ENCODE measurements at regions not wholly inside any gene's neighbourhood (a gene's known extent, or its start where the extent isn't known, plus 50 kb on each side); places are given as distances from the start of the nearest gene placed in this dataset.

- no peak for TF ChIP-seq CTCF (conservative IDR thresholded peaks at IDR 0.05)
- TF ChIP-seq ZFX (IDR thresholded peaks at IDR 0.05), result no peak
Measured at GRCh38 chr3:109920749-109921148, 583.4 kb upstream of the DPPA4 start.
